GM19324 (cell line): ENCODE measurements at regions not wholly inside any gene's neighbourhood (a gene's known extent, or its start where the extent isn't known, plus 50 kb on each side); places are given as distances from the start of the nearest gene placed in this dataset.

Source experiments
- ATAC-seq: cut with Tn5 transposase; IDR thresholded peaks from one replicate; pipeline ENCODE4 v1.9.1; 2021; ENCODE audit warnings: mild to moderate bottlenecking, moderate library complexity; ENCODE audit not compliant: unreplicated experiment, low FRiP score

DNA sequence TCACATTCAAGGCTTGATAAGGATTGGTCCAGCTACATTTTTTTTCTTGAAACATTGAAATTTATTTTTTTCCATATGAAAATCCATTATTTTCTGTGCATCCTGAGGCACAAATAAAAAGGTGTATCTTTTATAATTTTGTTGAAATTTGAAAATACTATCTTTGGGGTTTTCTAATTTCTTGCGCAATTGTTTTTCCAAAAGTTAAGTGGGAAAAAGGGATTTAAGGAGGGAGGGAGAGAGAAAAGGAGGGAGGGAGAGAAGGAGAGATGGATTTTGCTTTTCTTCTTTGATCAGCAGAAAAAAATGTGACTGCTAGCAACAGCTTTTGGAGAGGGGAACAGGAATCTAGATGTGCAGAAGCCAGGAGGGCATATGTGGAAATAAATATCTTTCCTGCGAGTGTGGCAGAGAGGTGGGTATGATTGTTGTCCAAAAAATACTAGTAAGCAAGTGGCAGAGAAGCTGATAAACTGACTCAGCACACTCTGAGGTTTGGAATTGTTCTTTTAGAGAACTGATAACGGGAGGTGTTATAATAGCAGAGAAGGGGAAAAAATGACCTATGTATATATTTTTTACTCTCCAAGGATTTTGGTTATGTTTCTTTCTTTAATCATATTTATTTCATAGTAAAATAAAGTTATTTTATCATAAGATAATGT lies 61.2 kb upstream of the EDNRB start:
- ATAC-seq: no peak

DNA sequence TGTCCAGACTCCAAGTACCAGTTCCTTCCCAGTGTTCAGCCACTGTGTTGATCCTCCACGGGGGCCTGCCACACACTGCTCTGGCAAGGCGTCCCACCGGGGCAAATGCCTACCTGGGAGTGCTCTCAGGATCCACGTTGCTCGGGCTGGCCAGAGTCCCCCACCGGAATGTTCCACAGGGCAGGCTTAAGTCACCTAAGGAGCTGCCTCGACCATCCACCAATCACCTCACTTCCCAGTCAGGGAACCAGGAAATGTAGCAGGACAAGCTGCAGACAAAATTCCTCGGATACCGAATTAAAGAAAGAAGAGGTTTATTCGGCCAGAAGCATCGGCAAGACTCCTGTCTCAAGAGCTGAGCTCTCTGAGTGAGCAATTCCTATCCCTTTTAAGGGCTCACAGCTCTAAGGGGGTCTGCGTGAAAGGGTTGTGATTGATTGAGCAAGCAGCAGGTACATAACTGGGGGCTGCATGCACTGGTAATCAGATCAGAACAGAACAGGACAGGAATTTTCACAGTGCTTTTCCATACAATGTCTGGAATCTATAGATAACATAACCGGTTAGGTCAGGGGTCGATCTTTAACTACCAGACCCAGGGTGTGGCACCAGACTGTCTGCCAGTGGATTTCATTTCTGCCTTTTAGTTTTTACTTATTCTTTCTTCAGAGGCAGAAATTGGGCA lies 56.9 kb upstream of the EDNRB start:
- no peak for ATAC-seq

DNA sequence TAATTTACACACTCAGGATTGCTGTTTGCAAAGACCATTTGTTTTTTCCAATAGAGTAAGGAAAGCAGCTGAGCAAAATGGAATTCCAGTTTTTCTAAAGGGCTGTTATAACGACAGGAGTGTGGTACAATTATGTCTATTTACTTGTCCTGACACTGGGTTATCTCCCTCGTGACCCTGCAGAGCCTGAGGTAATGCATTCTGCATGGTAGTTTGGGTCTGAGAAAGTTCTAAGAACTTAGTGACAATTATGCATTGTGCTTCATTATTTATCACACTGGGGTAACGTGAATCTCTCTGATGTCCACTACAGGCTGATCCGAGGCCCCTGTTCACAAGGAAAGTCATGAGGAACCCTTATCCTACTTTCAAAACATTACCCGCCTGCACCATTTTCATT lies 50.7 kb upstream of the EDNRB start:
- ATAC-seq: no peak
